Right lobe of liver (tissue), 6 donors: ENCODE measurements at regions not wholly inside any gene's neighbourhood (a gene's known extent, or its start where the extent isn't known, plus 50 kb on each side); places are given as distances from the start of the nearest gene placed in this dataset.

Experiments
- ATAC-seq, 4 donors: fragments of 200-7000 bp; cut with Tn5 transposase; one replicate each; pipeline ENCODE4 v1.9.1; 2020; ENCODE audit warnings: mild to moderate bottlenecking in 4 of 4, moderate library complexity in 4 of 4
- DNase-seq, 3 donors: peaks; one replicate each; pipeline ENCODE4 v3.0.0-alpha.2; 2020
- H3K27ac ChIP-seq, 3 donors: fragments of 200-600 bp; one replicate each; pipeline ENCODE4 v1.8.0; 2022
- H3K27me3 ChIP-seq, 2 donors: fragments of 200-600 bp; one replicate each; pipeline ENCODE4 v1.8.0; 2022
- H3K36me3 ChIP-seq, 4 donors: fragments of 200-600 bp; sonication (generic) in 1 of 4; one replicate each; pipeline versions ENCODE4 v1.5.1 to v1.8.0; 2017 to 2022; ENCODE audit warnings: control low read depth in 1 of 4
- H3K4me1 ChIP-seq, 4 donors: fragments of 200-600 bp; sonication (generic) in 1 of 4; one replicate each; pipeline versions ENCODE4 v1.5.1 to v1.8.0; 2017 to 2022; ENCODE audit warnings: control low read depth in 1 of 4
- H3K4me3 ChIP-seq, 3 donors: fragments of 200-600 bp; one replicate each; pipeline ENCODE4 v1.8.0; 2022
- H3K9me3 ChIP-seq, 4 donors: fragments of 200-600 bp; sonication (generic) in 1 of 4; one replicate each; pipeline versions ENCODE4 v1.5.1 to v1.8.0; 2017 to 2022; ENCODE audit warnings: control low read depth in 1 of 4
- POLR2A ChIP-seq: fragments of 450-650 bp; IDR thresholded peaks from one replicate; pipeline ENCODE4 v1.6.1; 2017; ENCODE audit warnings: antibody characterized with exemption, mild to moderate bottlenecking
- WGBS: methylation state at CpG from one replicate; pipeline ENCODE4 v1.1.6; 2018; ENCODE audit warnings: low coverage, low lambda C conversion rate; ENCODE audit not compliant: insufficient coverage; ENCODE audit errors: missing lambda C conversion rate; 5-methylcytosine and 5-hydroxymethylcytosine counted together
- intact Hi-C, 2 donors: fragments of 100-400 bp; cut with DNase I; formaldehyde crosslinking; loops; one replicate each; pipeline versions ENCODE4 v1.11.2 to v1.14.1; 2022
- TF ChIP-seq, protein P1 (sequence below), 4 donors: fragments of 200-600 bp in 3 of 4; fragments of 450-650 bp in 1 of 4; IDR thresholded peaks; one replicate each; pipeline versions ENCODE4 v1.5.1 to v1.8.0; 2016 to 2022; ENCODE audit warnings: antibody characterized with exemption in 4 of 4, mild to moderate bottlenecking in 2 of 4
- donor health status: DM: no; HTN: yes; CAD: no.
- donor health status: DM: no; HTN: no; CAD: no.
- donor health status: DM: no; HTN: no; CAD: no.
- donor health status: DM: no; HTN: yes; CAD: no.
- donor health status: DM: no; HTN: yes; CAD: no.

DNA sequence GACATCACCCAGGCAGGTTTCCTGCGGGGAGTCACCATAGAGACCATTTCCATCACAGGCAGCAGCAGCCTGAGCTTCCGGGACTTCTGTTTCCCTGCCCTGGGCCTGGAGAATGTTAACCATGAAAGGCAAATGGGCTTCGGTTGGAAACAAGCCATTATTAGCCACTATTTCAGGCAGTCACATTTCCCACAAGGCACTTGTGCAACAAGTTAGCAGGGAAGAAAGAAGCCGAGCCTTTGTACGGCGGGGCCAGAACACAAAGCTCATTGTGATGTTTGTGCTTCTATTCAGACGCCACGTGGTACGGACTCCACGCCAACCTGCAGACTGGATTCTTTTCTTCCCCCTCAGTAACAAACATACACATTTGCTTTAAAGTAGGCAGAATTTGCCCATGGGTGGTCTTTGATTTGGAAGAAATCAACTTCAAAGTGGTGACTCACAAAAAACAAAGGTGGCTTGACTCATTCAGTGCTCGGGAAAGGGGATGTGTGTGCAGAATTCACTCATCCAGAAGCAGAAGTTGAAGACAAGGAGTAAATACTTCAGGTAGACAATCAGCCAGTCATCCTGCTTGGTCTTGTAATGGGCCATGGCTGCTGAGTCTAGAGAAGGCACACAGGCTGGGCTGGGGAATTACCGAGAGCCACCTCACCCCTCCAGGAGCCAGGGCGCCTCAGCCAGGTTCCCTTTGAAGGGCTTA lies 154.2 kb upstream of the PRMT8 start:
- ATAC-seq: no peak
- H3K4me3 ChIP-seq: no peak overlapping the region
- no peaks in the 10 kb centered on the region for H3K36me3 ChIP-seq
- 92% methylated on average over 8 of the region's 13 CpGs for WGBS
- H3K9me3 ChIP-seq: no peaks in the 10 kb centered on the region
- intact Hi-C loops: no loop called here
- TF ChIP-seq POLR2A: no peak
- TF ChIP-seq, protein P1, sequence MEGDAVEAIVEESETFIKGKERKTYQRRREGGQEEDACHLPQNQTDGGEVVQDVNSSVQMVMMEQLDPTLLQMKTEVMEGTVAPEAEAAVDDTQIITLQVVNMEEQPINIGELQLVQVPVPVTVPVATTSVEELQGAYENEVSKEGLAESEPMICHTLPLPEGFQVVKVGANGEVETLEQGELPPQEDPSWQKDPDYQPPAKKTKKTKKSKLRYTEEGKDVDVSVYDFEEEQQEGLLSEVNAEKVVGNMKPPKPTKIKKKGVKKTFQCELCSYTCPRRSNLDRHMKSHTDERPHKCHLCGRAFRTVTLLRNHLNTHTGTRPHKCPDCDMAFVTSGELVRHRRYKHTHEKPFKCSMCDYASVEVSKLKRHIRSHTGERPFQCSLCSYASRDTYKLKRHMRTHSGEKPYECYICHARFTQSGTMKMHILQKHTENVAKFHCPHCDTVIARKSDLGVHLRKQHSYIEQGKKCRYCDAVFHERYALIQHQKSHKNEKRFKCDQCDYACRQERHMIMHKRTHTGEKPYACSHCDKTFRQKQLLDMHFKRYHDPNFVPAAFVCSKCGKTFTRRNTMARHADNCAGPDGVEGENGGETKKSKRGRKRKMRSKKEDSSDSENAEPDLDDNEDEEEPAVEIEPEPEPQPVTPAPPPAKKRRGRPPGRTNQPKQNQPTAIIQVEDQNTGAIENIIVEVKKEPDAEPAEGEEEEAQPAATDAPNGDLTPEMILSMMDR (IDR thresholded peaks at IDR 0.05): no peak
- H3K27me3 ChIP-seq: no peaks in the 10 kb centered on the region
- no peak overlapping the region for H3K27ac ChIP-seq
- peak in 1 of 3 donors; percentile 24 for DNase-seq
- no peaks in the 10 kb centered on the region for H3K4me1 ChIP-seq

DNA sequence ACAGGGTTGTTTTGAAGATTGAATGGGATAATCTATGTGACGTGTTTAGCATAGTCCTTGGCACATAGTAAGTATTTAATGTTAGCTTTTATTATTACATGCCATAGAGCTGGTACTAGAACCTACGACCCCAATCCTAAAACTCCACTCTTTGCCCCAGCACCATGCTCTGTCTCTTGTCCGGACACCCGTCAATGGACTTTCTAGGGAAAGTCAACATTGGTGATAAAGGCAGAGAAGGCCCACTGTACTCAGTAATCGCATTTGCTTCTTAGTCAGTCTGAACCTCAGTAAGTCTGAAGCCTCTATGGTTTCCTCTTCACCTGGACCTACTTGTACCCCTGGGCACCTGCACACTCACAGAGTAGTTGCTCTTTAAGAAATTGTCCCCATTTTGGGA lies 153.1 kb upstream of the PRMT8 start:
- Histone ChIP-seq H3K27me3 (no peaks in the 10 kb centered on the region), H3K4me1 (no peaks in the 10 kb centered on the region), H3K27ac (no peak overlapping the region), H3K9me3 (no peaks in the 10 kb centered on the region), H3K36me3 (no peaks in the 10 kb centered on the region), H3K4me3 (no peak overlapping the region)
- TF ChIP-seq, protein P1 (IDR thresholded peaks at IDR 0.05): no peak
- TF ChIP-seq POLR2A: no peak
- intact Hi-C loops: no loop called here
- DNase-seq (no peak), ATAC-seq (no peak)
- WGBS: 60% methylated on average over 5 of the region's 5 CpGs

DNA sequence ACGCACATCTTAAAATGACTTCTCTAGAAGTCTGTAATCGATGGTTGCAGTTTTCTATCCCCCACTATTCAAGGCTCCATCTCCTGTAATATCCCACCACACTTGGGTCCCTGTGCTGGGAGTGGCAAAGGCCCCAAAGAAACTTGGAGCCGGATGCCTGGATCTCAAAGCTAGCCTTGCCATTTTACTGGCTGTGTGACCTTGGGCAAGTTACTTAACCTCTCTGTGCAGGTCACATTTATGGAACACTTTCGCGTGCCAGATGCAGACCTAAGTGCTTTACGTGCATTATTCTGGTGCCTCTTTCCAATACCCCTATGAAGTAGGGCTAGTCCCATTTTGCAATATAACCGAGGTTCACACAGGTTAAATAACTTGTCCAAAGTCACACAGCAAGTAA lies 151.8 kb upstream of the PRMT8 start:
- Histone ChIP-seq H3K27me3 (no peaks in the 10 kb centered on the region), H3K9me3 (no peaks in the 10 kb centered on the region), H3K4me3 (no peak overlapping the region), H3K36me3 (no peaks in the 10 kb centered on the region), H3K27ac (no peak overlapping the region), H3K4me1 (no peaks in the 10 kb centered on the region)
- TF ChIP-seq, protein P1 (IDR thresholded peaks at IDR 0.05): no peak
- no peak for TF ChIP-seq POLR2A
- whole genome bisulfite sequencing: 78% methylated on average over 7 of the region's 7 CpGs
- intact Hi-C loops: no loop called here
- DNase-seq (no peak), ATAC-seq (no peak)

DNA sequence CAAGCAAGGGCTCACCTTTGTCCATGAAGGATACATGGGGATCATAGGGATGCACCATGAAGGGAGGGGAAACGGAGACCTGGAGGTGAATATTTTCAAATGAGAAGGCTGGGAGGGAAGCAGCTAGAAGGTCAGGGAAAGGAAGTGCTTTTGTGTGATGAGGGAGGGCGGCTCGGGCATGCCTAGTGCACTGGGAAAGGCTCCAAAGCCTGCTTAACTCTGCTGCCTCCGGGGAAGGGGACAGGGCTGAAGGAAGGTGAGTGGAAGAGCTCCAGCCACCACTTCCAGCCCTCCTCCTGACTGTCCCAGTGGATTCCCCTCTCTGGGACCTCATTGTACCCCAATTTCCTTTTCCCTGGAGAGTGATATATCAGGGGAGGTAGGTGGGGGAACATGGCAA lies 149.4 kb upstream of the PRMT8 start:
- Histone ChIP-seq H3K27ac (no peak overlapping the region), H3K4me3 (no peak overlapping the region), H3K9me3 (no peaks in the 10 kb centered on the region), H3K27me3 (no peaks in the 10 kb centered on the region), H3K36me3 (no peaks in the 10 kb centered on the region), H3K4me1 (no peaks in the 10 kb centered on the region)
- DNase-seq (no peak), ATAC-seq (no peak)
- WGBS: 50% methylated on average over 3 of the region's 4 CpGs
- TF ChIP-seq POLR2A: no peak
- TF ChIP-seq, protein P1 (IDR thresholded peaks at IDR 0.05): no peak
- intact Hi-C loops: no loop called here

DNA sequence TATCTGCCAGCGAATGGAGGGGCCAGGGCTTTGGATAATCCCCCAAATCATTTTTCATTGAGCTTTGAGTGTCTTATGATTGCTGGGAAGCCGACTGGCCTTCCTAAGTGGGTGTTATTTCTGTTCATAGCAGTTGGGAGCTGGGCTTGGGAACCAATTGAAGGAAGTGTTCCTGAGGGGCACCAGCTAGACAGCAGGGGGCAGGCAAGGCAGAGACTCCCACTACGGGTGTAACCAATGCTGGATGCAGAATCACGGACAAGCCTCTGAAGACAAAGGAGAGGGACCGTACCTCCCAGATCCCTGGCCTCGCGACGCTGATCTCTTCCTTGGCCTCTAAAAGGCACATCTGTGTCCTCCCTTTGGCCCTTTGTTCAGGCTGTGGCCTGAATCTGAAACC lies 149.0 kb upstream of the PRMT8 start:
- Histone ChIP-seq H3K36me3 (no peaks in the 10 kb centered on the region), H3K4me3 (no peak overlapping the region), H3K27ac (no peak overlapping the region), H3K9me3 (no peaks in the 10 kb centered on the region), H3K27me3 (no peaks in the 10 kb centered on the region), H3K4me1 (no peaks in the 10 kb centered on the region)
- DNase-seq (peak in 1 of 3 donors; percentile 39), ATAC-seq (peak in 2 of 4 donors; percentile 27 to 30)
- intact Hi-C loops: no loop called here
- no peak for TF ChIP-seq POLR2A
- TF ChIP-seq, protein P1 (IDR thresholded peaks at IDR 0.05): peak in 2 of 4 donors; percentile 20 to 26
- WGBS: 29% methylated on average over 3 of the region's 8 CpGs
